ENCODE measurements at regions not wholly inside any gene's neighbourhood (a gene's known extent, or its start where the extent isn't known, plus 50 kb on each side); places are given as distances from the start of the nearest gene placed in this dataset.

DNA sequence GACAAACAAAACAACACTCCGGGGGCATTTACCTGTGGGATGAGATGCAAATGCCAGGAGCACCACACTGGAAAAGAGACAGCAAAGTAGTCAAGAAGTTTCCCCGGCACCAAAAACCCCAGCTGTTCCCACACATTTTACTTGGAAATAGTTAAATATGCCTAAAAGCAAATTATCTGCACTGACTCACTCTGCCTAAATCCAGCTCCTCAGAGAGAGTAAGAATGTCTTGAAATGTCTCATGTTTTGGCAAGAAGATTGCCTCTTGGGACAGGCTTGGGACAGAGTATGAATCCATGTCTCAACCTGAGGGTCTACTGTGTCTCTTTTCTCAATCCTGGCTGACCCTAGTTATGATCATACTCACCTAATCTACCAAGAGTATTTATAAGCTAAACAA is 87.5 kb upstream of the RIOK3 start (continued):
- TF ChIP-seq, protein P1, sequence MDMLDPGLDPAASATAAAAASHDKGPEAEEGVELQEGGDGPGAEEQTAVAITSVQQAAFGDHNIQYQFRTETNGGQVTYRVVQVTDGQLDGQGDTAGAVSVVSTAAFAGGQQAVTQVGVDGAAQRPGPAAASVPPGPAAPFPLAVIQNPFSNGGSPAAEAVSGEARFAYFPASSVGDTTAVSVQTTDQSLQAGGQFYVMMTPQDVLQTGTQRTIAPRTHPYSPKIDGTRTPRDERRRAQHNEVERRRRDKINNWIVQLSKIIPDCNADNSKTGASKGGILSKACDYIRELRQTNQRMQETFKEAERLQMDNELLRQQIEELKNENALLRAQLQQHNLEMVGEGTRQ (CRISPR knock-in tag; IDR thresholded peaks at IDR 0.05), result no peak
- TF ChIP-seq ZNF561 (CRISPR knock-in tag; conservative IDR thresholded peaks at IDR 0.05), result no peak

- Histone ChIP-seq H2AFZ (ENCODE audit: low read depth, low read length) (no peak overlapping the region), H3K27me3 (ENCODE audit: control insufficient read depth in 2 of 2, insufficient read depth in 2 of 2, low read length in 2 of 2) (no peaks in the 10 kb centered on the region), H3K27ac (ENCODE audit: extremely low read depth, low read depth, low read length) (no peak overlapping the region), H3K36me3 (ENCODE audit: control insufficient read depth, insufficient read depth, low read length) (no peaks in the 10 kb centered on the region), H3K9me1 (ENCODE audit: control insufficient read depth, insufficient read depth, low read length) (no peaks in the 10 kb centered on the region), H3K9ac (ENCODE audit: insufficient read depth in 1 of 2, low read depth in 2 of 2, low read length in 2 of 2) (no peak overlapping the region), H3K4me3 (no peak overlapping the region), H4K20me1 (replicated peaks; ENCODE audit: control insufficient read depth, insufficient read depth, low read length) (no peaks in the 10 kb centered on the region), H3K4me2 (ENCODE audit: insufficient read depth, low read length) (no peak overlapping the region), H3K4me1 (replicated peaks in 1 of 2; ENCODE audit: control insufficient read depth in 2 of 2, insufficient read depth in 2 of 2, low read length in 2 of 2) (no peaks in the 10 kb centered on the region), H3K79me2 (ENCODE audit: control insufficient read depth, insufficient read depth, low read length) (no peaks in the 10 kb centered on the region), H3K9me3 (replicated peaks; ENCODE audit: control insufficient read depth, insufficient read depth, low read depth, low read length) (no peaks in the 10 kb centered on the region)
- in situ Hi-C loops (cut with MboI) (no loop called here), intact Hi-C loops (cut with micrococcal nuclease) (no loop called here)
- ATAC-seq (no peak), FAIRE-seq (no peak), DNase-seq (ENCODE audit: extremely low read depth in 1 of 4, low spot score in 3 of 4) (no peak)
- no TSS peak for BruUV-seq (replicated peaks)
- ChIA-PET POLR2A (interaction anchor here (0.9 to 1.1 kb wide), 2 partner anchors 11 to 29 kb away, joined by 3 to 5 read pairs; no protein-coding TSS in a partner anchor), CTCF (ENCODE audit: low intra/inter-chr PET ratio) (no interaction called here)
- WGBS (ENCODE audit: insufficient coverage, low coverage, missing lambda C conversion rate), result 61% methylated on average over 3 of the region's 3 CpGs
- TF ChIP-seq FOXA1 (IDR thresholded peaks at IDR 0.05; ENCODE audit: borderline replicate concordance) (no peak), ZNF316 (IDR thresholded peaks at IDR 0.05) (no peak), RAD51 (IDR thresholded peaks at IDR 0.05; ENCODE audit: borderline replicate concordance, low read depth) (no peak), EP300 (IDR thresholded peaks at IDR 0.05; ENCODE audit: low read length) (no peak), ETS1 (conservative IDR thresholded peaks at IDR 0.05; ENCODE audit: control insufficient read depth, low read depth, low read length) (no peak), PKNOX1 (IDR thresholded peaks at IDR 0.05) (no peak), ZNF444 (CRISPR knock-in tag; IDR thresholded peaks at IDR 0.05) (no peak), ZNF212 (CRISPR knock-in tag; IDR thresholded peaks at IDR 0.05) (no peak), ZNF407 (IDR thresholded peaks at IDR 0.05; ENCODE audit: low read depth) (no peak), ZFP36 (IDR thresholded peaks at IDR 0.05; ENCODE audit: low read depth, low read length, partially characterized antibody) (no peak)
Measured at GRCh38 chr18:23369266-23369665, 83.8 kb upstream of the RIOK3 start.

Data from K562 (cell line).